Non-pigmented ciliary epithelial cell (primary cell): ENCODE measurements at regions not wholly inside any gene's neighbourhood (a gene's known extent, or its start where the extent isn't known, plus 50 kb on each side); places are given as distances from the start of the nearest gene placed in this dataset.
A peak's percentile ranks its signal among the peaks of the same experiment; 100 is the strongest.

Experiments
- DNase-seq: peaks from one replicate; pipeline ENCODE4 v3.0.0-alpha.2; 2010; ENCODE audit warnings: low read depth

DNA sequence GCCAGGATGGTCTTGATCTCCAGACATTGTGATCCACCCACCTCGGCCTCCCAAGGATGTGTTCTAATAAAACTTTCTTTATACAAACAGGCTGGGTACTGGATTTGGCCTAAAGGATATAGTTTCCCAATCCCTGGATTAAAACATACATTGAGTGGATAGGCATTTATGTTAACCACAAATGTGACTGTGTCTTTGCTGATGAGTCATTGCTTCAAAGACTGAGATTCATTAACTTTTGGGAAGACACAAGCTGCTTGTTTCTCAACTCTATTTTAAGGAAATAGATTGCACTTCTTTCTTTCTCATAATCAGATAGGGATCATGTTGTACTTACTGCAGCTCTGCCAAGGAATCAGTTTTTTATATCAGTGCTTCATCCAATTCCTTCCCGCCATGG is 131.3 kb upstream of the AGA start:
- DNase-seq: peak; percentile 72

DNA sequence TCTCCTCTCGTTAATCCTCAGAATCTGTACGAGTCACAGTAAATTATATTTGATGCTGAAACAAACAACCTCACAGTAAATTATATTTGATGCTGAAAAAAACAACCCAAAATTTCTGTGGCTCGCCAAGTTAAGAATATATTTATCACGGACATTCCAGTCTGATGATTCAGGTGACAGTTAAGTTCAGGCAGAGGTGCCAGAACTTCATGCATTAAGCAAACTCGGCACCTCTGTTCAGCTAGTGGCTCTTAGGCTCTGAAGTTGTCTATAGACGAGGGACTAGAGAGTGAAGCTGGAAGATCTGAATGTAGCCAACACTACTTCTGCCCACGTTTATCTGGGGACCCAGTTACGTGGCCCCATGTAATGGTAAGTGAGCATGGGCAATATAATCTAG is 132.2 kb upstream of the AGA start:
- DNase-seq: no peak

DNA sequence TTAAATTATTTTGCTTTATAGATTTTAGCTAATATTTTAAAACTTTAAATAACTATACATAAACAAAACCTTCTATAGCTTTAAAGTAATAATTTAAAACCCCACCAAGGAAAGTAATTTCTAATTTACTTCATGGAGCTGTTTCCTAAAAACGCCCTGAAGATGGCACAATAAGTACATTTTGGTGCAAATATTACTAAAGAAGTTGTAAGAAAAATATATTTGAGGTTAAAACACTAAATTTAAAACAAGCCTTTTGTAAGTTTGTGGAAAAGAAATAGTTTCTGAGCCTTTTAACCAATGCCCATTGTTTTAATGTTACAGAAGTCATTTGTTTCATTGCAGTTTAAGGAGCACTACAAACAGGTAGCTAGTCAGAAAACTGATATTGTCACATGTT is 137.4 kb upstream of the AGA start:
- DNase-seq: no peak

DNA sequence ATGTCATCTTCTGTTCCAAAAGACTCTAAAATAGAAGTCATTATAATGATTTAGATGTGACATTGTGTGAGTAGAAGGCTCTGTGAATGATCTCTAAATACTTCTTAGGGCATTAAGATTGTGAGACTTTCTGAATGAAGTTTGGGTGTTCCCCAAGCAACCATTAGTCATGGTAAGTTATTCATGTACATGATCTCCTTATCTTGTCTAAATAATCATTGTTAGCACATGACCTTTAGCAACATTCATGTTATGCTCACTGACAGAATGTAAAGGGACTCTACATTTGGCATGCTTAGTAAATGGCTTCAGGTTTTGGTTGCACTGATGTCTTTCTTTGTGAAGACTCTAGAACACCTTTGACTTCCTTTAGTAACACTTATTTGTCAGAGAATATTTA is 140.8 kb upstream of the AGA start:
- no peak for DNase-seq

DNA sequence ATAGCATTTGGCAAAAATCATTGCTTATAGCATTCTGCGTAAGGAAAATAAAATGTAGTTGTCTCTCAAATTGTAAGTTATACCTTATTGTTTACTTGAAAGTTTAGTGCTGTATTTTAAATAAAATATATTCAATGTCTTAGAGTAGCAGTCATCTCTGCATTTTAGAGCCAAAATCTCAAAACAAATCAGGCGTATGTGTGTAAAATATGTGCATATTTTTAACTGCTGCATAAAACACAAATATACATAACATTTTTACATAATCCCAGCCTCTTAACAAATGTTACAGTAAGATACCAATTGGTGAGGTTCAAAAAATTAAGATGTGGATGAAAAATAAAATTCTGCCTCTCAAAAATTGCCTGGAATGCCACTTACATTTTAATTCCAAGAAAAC is 145.8 kb upstream of the AGA start:
- no peak for DNase-seq

DNA sequence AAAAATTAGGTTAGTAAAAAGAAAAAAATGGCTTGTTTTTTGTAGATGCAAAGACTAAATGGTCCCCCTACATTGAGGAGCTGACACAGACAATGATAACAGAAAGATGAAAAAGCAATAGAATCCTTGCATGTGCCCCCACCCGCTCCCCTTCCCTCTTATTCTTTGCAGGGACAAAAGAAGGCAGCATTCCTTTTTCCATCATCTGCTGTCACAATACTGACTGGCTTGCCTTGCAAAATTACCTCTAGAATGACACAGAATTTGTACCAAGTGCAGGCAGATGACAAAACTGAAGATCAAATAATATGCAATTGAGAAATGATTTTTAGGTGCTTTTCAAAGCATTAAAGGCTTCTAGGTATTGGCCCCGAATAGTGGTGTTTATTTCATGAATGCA is 153.1 kb upstream of the AGA start:
- DNase-seq: no peak

DNA sequence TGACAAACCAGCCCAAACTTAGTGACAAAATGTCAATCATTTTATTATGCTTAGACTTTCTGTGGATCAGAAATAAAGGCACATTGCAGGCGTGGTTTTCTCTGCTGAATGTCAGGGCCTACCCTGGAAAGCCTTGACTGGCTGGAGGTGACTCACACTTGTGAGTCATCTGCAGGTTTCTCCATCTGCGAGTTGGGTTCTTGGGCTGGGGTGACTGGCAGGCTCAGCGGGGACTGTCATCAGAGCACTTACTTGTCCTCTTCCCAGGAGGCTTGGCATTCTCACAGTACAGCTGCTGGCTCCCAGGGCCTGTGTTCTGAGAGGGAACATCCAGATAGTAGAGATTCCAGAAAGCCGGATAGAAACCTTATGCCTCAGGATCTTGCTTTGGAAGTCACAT is 153.8 kb upstream of the AGA start:
- peak; percentile 54 for DNase-seq

DNA sequence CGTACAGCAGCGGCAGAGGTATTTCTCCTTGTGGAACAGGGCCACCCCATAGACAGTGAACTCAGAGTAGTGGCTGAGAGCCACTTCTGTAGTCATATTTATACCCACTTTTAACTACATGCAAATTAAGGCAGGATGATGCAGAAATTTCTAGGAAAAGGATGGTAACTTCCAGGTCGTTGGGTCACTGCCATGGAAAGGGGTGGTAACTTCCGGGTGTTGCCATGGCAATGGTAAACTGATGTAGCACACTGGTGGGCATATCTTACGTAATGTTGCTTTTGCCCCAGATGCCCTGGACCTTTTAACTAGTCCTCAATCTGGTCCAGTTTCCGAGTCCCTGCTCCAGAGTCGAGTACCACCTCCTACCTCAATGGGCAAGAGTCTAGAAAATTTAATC is 154.8 kb upstream of the AGA start:
- no peak for DNase-seq

DNA sequence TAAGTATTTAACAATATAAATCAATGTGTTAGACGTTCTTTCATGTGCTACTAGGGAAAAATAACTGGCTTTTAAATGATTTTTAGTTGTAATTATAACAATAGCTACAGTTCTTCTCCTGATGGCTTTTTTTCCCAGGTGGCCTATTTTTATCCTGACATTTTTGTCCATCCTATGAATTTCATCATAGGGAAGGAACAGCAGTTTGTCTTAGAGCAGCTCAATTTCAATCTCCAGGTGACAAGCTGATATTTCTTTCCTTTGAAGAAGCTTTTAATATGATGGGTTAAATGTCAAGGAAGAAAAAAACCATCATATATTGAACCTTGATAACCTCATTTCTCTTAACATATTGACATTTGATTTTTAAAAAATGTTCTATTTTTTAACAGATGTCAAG is 163.0 kb upstream of the AGA start:
- no peak for DNase-seq

DNA sequence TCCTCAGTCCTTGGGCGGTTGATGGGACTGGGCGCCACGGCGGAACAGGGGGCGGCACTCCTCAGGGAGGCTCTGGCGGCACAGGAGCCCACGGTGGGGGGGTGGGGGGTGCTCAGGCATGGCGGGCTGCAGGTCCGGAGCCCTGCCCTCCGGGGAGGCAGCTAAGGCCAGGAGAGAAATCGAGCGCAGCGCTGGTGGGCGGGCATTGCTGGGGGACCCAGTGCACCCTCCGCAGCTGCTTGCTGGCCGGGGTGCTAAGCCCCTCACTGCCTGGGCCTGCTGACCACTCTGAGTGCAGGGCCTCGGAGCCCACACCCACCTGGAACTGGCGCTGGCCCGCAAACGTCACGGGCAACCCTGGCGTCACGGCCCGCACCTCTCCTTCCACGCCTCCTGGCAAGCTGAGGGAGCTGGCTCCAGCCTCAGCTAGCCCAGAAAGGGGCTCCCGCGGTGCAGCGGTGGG is 164.9 kb upstream of the AGA start:
- DNase-seq: no peak

DNA sequence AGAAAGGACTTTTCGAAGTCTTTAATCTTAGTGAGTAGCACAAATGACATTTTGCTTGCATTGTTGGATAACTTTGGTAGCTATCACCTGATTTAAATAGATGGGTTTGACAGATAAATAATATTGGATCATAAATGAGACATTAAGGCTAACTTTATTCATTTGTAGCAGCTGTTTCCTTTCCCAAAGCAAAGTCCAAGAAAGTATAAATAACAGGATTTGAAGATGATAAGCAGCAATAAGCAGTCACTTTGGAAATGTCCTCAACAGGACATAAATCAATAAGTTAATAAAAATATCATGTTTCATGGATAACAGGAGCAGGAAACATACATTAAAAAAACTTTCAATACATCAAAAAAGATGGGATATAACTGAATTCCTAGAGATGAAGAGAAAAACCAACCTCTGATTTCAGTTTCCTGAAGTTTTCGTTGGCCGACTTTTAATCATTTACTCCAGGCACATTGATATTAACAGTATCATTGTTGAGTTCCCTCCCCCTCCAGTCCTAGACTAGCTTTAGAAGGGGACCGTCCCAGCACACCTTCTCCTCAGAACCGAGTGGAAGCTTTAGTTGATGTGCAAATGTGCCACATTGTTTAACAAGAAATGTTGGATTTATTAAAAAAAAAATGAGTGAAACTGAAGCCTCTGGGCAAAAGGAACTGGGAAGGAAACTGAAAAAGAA is 169.9 kb upstream of the AGA start:
- DNase-seq: no peak

DNA sequence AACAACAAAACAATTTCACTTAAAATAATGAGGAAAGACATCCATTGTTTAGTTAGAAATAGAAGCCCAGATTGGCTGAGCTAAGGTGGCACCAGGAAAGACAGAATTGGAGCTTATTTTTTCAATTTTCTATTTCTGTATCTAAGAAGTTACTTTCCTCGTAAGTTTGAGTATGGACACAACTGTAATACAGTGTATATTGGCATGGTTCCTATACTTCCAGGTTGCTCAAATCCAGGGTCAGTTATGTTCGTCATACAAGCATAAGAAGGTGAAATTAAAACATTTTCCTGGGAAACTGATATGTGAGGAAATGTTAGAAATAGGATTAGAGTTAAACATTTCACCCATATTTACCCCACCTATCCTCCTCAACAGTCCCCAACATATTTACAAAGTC is 170.4 kb upstream of the AGA start:
- no peak for DNase-seq

DNA sequence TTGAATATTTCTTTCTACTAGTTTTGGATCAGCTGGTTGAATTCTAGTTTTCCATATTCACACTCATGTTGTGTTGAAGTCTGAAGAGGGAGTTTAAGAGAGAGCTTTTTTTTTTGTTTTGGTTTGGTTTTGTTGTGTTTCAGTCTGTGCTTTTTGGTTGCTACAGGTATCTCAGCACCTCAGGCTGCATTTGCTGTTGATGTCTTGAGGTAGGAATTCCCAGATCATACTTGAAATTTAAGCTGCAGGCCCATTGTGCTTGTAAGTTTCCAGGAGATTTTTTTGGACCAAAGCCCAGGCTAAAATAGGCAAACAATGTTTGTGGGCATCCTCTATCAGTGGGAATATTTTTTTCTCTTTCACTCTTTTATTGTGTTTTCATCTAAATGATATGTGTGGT is 190.2 kb upstream of the AGA start:
- peak; percentile 8 for DNase-seq

DNA sequence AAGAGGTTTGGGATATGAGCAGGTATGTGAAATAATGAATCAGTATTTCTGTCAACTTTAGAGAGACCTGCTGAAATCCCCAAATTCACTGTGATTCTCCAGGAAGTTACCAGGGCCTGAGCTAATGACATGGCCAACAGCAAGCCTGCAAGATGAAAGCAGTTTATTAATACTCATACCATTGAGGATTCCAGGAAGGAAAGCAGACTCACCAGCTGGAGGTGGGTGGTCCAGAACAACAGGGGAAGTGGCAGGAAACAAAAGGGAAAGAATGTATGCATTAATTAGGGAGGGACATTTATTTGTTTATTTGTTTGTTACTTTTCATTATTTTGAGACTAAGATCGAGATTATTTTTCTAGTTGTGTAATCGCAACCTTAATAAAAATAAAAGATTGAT is 196.6 kb upstream of the AGA start:
- no peak for DNase-seq

DNA sequence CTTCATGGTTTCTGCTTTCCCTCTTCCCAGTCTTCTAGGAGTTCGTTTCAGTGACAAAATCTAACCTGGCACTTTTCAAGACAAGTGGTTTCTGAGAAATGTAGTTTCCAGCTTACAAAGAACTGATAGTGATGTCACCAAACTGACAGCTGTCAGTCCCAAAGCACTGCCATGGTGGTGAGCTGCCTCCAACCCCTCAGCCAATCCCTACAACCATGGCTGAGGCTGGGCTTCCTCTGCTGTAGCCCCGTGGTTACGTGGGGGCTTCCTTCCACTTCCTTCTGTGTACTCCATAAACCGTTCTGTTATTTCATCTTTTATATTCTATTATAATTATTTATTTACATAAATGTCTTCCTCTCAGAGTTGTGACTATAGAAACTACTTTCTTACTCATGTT is 198.6 kb upstream of the AGA start:
- DNase-seq: no peak

DNA sequence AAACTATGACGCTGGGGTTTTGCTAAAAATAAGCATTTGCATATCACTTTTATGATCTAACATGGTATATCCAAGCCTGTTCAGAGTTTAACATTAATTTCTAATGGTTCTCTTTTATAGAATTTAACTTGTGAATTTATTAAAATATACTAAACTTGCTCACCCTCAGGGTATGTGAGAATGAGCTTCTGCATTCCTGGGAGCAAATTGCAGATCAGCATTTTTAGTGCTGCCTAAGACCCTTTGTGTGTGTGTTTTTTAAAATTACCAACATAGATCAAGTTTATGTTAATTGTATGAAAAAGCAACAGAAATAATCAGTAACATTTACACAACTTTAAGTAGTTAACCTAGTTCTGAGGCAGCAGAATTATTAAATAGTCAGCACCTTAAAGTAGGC is 218.0 kb upstream of the AGA start:
- DNase-seq: no peak

DNA sequence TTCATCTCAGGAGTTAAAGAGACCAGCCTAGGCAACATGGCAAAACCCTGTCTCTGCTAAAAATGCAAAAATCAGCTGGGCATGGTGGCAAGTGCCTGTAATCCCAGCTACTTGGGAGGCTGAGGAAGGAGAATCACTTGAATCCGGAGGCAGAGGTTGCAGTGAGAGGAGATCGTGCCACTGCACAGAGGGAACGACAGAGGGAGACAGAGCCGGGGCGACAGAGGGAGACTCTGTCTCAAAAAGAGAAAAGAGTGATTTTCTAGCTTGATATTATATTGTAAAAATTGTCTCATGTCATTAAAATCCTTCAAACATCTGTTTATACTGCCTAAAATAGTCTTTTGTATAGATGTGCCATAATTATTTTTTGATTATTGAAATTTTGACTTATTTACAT is 225.4 kb upstream of the AGA start:
- DNase-seq: no peak

DNA sequence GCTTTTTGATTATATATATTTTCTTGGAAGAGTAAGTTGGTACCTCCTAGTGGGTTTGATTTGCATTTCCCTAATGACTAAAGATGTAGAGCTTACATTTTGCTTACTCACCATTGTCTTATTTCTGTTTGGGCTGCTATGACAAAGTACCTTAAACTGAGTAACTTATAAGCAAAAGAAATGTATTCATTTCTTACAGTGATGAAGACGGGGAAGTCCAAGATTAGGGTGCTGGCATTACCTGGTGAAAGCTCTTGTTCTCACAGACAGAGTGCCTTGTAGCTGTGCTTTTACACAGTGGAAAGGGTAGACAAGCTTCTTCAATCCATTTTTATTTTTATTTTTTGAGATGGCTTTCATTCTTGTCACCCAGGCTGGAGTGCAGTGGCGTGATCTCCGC is 229.2 kb upstream of the AGA start:
- no peak for DNase-seq

DNA sequence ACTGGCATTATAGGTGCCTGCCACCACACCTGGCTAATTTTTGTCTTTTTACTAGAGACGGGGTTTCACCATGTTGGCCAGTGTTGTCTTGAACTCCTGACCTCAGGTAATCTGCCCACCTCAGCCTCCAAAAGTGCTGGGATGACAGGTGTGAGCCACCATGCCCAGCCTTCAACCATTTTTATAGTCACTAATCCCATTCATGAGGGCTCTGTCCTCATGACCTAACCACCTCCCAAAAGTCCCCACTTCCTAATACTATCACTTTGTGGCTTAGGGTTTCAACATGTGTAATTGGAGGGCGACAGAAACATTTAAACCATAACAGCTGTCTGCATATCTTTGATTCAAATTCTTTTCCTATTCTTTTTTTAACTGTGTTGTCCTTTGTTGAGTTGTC is 229.6 kb upstream of the AGA start:
- no peak for DNase-seq

DNA sequence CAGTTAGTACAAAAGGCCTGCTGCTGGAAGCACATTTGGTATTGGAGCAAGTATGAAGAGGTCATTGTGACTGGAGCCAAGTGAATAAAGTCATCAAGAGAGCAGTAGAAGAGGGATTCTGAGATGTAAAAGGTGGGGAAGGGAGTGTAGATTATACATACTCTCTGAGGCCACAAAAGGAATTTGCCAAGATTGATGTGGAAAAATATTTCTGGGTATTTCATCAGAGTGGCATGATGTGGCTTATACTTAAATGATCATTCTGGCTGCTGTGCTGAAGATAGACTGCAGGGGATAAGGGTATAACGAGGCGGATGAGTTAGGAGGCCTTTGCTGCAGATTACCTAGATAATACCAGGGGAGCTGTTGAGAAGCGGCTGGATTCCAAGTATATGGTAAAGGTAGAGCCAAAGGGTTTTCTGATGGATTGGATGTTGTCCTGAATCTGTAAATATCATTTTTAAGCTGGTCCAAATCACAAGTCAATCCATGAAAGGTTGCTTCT is 231.8 kb upstream of the AGA start:
- no peak for DNase-seq

DNA sequence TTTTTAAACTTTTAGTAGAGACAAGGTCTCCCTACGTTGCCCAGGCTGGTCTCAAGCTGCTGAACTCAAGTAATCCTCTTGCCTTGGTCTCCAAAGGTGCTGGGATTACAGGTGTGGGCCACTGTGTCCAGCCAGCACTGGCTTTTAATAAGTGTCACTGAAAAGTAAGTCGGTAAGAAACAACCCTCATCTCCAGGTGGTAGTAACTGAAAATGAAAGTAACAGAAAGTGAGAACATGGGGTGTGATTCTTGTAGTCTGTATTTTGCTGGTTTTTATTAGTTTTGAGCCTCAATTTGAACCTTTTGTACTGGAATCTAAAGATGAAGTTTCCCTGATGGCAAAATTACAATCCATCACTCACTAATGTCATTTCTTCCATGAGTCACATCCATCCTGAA is 238.1 kb upstream of the AGA start:
- DNase-seq: no peak

DNA sequence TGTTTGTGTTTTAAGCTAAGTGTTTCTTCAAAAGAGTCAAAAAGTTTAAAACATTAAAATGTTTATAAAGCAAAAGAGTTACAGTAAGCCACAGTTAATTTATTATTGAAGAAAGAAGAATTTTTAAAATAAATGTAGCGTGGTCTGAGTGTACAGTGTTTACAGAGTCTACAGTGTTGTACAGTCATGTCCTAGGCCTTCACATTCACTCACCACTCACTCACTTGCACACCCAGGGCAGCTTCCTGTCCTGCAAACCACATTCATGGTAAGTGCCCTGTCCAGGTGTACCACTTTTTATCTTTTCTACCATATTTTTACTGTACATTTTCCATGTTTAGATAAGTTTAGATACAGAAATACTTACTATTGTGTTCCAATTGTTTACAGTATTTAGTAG is 239.7 kb upstream of the AGA start:
- DNase-seq: no peak

DNA sequence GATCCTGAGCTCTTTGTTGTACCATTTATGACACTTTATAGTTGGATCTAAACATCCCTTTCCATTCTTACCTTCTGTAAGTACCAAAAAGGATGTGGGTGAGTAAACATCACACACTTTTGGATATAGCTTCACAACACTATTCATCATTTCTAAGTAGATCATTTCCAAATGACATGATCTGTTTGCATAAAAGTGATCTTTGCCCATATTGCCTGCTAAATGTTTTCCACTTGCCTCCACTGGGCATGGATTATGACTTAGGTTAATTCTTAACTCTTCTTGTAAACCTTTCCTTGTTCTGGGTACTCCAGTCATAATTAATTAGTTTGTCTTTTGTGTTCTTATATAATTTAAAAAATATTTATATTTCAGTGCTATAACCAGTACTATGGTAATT is 244.9 kb upstream of the AGA start:
- DNase-seq: no peak

DNA sequence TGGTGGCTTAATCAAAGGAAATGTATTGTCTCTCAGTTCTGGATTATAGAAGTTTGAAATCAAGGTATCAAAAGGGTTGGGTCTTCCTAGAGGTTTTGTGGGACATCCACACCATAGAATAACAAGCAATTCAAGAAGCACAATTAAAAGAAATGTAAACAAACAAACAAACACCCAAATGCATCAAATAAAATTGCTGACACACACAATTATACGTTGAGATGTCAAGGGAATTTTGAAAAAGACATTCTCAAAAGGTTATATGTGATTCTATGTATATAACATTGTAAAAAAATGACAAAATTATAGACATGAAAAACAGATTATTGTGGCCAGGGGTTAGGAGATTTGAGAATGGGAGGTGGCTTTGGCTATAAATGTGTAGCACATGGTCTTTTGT is 250.7 kb upstream of the AGA start:
- DNase-seq: no peak
